ENCODE measurements at regions not wholly inside any gene's neighbourhood (a gene's known extent, or its start where the extent isn't known, plus 50 kb on each side); places are given as distances from the start of the nearest gene placed in this dataset.

- no peak for TF ChIP-seq SP1 (IDR thresholded peaks at IDR 0.05; ENCODE audit: low read depth)
- TF ChIP-seq POLR2A (IDR thresholded peaks at IDR 0.05; ENCODE audit: borderline replicate concordance, extremely low read depth, insufficient read depth, insufficient read length), result no peak
- TF ChIP-seq CEBPB (IDR thresholded peaks at IDR 0.05; ENCODE audit: low read depth), result no peak
- no peak for TF ChIP-seq CTCF (IDR thresholded peaks at IDR 0.05 in 2 of 3, conservative IDR thresholded peaks at IDR 0.05 in 1 of 3; ENCODE audit: borderline replicate concordance in 1 of 3, insufficient read depth in 1 of 3, low read depth in 2 of 3, low read length in 2 of 3)
- TF ChIP-seq EZH2 (IDR thresholded peaks at IDR 0.05), result no peak
- TF ChIP-seq ZNF274 (IDR thresholded peaks at IDR 0.05; ENCODE audit: low read depth, low read length), result no peak
- TF ChIP-seq REST (IDR thresholded peaks at IDR 0.05; ENCODE audit: low read depth), result no peak
Measured at GRCh38 chr22:47919893-47920292, 1157.4 kb downstream of the TBC1D22A start.
